OCI-LY1 (cell line): ENCODE measurements at regions not wholly inside any gene's neighbourhood (a gene's known extent, or its start where the extent isn't known, plus 50 kb on each side); places are given as distances from the start of the nearest gene placed in this dataset.
"Not testable (repeated sequence)": the region's sequence is repeated elsewhere in the genome, so short reads cannot be mapped to it uniquely, and the experiment has no call there.

Experiments used
- EZH2 ChIP-seq: fragments of 200-600 bp; sonication (generic), shearing (Covaris generic); IDR thresholded peaks from 2 replicates; pipeline ENCODE4 v1.8.0; 2017; ENCODE audit warnings: borderline replicate concordance, mixed run types, mild to moderate bottlenecking, antibody characterized with exemption, low read length, moderate library complexity, mixed read lengths
- TF ChIP-seq, protein P1 (sequence below): fragments of 200-600 bp; sonication (generic), shearing (Covaris generic); IDR thresholded peaks from 2 replicates; pipeline ENCODE4 v1.5.1; 2017; ENCODE audit warnings: mild to moderate bottlenecking, antibody characterized with exemption, low read length, moderate library complexity, mixed read lengths

DNA sequence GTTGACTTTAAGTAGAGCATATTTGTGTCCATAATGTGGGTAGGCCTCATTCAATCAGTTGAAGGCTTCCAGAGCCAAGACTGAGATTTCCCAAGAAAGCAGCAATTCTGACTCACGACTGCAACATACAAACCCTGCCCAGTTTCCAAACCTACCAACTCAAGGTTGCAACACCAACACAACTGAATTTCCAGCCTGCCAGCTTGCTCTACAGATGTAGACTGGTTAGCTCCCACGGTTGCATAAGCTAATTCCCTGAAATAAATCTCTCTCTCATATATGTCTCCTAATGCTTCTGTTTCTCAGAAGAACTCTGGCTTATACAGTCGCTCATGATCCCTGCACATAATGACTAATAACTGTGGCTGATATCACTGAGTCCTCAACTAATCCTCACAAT lies 113.6 kb downstream of the OR4C45 start:
- not testable (repeated sequence) for TF ChIP-seq EZH2
- TF ChIP-seq, protein P1, sequence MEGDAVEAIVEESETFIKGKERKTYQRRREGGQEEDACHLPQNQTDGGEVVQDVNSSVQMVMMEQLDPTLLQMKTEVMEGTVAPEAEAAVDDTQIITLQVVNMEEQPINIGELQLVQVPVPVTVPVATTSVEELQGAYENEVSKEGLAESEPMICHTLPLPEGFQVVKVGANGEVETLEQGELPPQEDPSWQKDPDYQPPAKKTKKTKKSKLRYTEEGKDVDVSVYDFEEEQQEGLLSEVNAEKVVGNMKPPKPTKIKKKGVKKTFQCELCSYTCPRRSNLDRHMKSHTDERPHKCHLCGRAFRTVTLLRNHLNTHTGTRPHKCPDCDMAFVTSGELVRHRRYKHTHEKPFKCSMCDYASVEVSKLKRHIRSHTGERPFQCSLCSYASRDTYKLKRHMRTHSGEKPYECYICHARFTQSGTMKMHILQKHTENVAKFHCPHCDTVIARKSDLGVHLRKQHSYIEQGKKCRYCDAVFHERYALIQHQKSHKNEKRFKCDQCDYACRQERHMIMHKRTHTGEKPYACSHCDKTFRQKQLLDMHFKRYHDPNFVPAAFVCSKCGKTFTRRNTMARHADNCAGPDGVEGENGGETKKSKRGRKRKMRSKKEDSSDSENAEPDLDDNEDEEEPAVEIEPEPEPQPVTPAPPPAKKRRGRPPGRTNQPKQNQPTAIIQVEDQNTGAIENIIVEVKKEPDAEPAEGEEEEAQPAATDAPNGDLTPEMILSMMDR: not testable (repeated sequence)
